ENCODE measurements at regions not wholly inside any gene's neighbourhood (a gene's known extent, or its start where the extent isn't known, plus 50 kb on each side); places are given as distances from the start of the nearest gene placed in this dataset.
A peak's percentile ranks its signal among the peaks of the same experiment; 100 is the strongest.

DNA sequence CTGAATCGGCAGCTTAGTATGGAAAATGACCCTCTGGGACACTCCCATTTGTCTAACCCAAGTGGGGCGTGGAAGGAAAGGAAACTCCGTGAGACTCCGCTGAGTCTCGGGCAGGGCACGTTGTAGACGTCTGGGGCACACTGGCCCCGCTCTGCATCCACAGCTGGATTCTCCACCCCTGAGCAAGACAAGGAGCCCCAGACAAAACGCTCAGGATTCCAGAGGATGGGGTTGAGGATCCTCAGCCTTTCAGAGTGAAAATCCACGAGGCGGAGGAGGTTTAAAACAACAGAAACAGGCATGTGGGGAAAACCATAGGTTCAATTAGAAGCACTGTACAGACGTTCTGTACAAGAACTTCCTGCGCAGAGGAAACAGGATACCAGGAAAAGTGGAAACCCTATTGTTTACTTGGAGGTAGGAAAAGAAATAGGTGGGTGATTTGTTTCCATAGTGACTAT lies 124.9 kb upstream of the ZNF236 start:
- H3K36me3 ChIP-seq = no peaks in the 10 kb centered on the region
- no peak overlapping the region for H3K27ac ChIP-seq
- no peaks in the 10 kb centered on the region for H3K9me3 ChIP-seq
- intact Hi-C loops (cut with DNase I) = no loop called here
- DNase-seq (no peak), ATAC-seq (peak; percentile 33 to 58 (median 54))
- no peaks in the 10 kb centered on the region for H3K27me3 ChIP-seq
- H3K4me3 ChIP-seq = no peak overlapping the region
- H3K4me1 ChIP-seq = no peaks in the 10 kb centered on the region
- TF ChIP-seq, protein P1, sequence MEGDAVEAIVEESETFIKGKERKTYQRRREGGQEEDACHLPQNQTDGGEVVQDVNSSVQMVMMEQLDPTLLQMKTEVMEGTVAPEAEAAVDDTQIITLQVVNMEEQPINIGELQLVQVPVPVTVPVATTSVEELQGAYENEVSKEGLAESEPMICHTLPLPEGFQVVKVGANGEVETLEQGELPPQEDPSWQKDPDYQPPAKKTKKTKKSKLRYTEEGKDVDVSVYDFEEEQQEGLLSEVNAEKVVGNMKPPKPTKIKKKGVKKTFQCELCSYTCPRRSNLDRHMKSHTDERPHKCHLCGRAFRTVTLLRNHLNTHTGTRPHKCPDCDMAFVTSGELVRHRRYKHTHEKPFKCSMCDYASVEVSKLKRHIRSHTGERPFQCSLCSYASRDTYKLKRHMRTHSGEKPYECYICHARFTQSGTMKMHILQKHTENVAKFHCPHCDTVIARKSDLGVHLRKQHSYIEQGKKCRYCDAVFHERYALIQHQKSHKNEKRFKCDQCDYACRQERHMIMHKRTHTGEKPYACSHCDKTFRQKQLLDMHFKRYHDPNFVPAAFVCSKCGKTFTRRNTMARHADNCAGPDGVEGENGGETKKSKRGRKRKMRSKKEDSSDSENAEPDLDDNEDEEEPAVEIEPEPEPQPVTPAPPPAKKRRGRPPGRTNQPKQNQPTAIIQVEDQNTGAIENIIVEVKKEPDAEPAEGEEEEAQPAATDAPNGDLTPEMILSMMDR (IDR thresholded peaks at IDR 0.05) = no peak
- TF ChIP-seq POLR2A (IDR thresholded peaks at IDR 0.05) = no peak
- WGBS (ENCODE audit: insufficient coverage, low coverage, low lambda C conversion rate, missing lambda C conversion rate) = 15% methylated on average over 13 of the region's 13 CpGs

DNA sequence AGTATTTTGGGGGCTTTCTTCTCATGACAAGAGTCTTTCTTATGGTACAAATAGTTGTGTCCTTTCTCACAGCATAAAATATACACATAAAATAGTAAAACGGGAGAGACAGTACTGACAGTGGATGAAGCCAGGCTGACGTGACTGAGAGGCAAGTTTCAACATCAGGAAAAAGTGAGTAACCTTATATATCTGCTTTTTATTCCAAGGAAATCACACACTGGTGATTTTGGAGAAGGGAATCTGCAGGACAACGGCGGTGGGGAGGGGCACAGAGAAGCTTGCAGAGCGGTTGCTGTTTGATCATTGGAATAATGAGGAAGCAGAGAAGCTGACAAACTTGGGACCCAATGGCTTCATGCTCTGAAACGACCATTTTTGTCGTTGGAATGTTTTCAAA lies 130.6 kb upstream of the ZNF236 start:
- no peak for DNase-seq
- TF ChIP-seq, protein P1 (IDR thresholded peaks at IDR 0.05) = no peak
- TF ChIP-seq POLR2A (IDR thresholded peaks at IDR 0.05) = no peak
- no peak for ATAC-seq
- H3K4me1 ChIP-seq = no peaks in the 10 kb centered on the region
- intact Hi-C loops (cut with DNase I) = no loop called here
- no peaks in the 10 kb centered on the region for H3K27me3 ChIP-seq
- no peak overlapping the region for H3K4me3 ChIP-seq
- H3K9me3 ChIP-seq = no peaks in the 10 kb centered on the region
- H3K36me3 ChIP-seq = no peaks in the 10 kb centered on the region
- WGBS (ENCODE audit: insufficient coverage, low coverage, low lambda C conversion rate, missing lambda C conversion rate) = 43% methylated on average over 7 of the region's 7 CpGs
- H3K27ac ChIP-seq = no peak overlapping the region

DNA sequence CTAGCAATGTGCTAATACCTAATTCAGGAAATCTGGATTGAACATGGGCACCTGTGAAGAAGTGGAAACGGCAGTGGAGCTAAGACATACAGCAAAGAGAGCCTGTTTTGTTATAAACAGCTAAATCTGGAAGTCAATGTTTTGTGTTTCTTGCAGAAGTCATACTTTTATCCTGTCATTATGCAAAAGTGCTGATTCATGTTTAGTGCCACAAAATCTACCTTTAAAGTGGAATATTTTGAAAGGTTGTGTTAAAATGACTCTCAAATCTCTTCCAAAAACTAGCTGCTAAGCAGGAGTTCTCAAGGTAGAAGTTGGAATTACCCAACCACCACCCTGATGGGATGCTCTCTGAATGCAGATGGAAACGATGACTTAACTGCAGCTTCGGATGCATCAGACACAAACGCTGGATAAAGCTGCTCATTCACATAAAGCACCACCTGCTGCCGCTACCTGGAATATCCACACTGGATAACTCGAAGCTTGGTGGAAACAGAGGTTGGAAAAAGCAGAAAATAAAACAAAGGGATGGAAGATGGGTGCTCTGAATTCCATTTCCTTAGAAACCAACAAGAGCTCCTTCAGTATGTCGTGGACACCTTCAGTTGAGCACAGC lies 132.6 kb upstream of the ZNF236 start:
- no peaks in the 10 kb centered on the region for H3K9me3 ChIP-seq
- no peak for DNase-seq
- no peaks in the 10 kb centered on the region for H3K36me3 ChIP-seq
- no peak overlapping the region for H3K4me3 ChIP-seq
- H3K4me1 ChIP-seq = no peaks in the 10 kb centered on the region
- ATAC-seq = peak in 1 of 4 donors; percentile 27
- intact Hi-C loops (cut with DNase I) = loop anchor here (5.0 kb wide), 2 partner anchors 287 to 292 kb away; no protein-coding TSS in a partner anchor
- no peak for TF ChIP-seq POLR2A (IDR thresholded peaks at IDR 0.05)
- TF ChIP-seq, protein P1 (IDR thresholded peaks at IDR 0.05) = peak in 1 of 4 donors; percentile 14
- no peaks in the 10 kb centered on the region for H3K27me3 ChIP-seq
- H3K27ac ChIP-seq = no peak overlapping the region
- WGBS (ENCODE audit: insufficient coverage, low coverage, low lambda C conversion rate, missing lambda C conversion rate) = 38% methylated on average over 7 of the region's 7 CpGs

DNA sequence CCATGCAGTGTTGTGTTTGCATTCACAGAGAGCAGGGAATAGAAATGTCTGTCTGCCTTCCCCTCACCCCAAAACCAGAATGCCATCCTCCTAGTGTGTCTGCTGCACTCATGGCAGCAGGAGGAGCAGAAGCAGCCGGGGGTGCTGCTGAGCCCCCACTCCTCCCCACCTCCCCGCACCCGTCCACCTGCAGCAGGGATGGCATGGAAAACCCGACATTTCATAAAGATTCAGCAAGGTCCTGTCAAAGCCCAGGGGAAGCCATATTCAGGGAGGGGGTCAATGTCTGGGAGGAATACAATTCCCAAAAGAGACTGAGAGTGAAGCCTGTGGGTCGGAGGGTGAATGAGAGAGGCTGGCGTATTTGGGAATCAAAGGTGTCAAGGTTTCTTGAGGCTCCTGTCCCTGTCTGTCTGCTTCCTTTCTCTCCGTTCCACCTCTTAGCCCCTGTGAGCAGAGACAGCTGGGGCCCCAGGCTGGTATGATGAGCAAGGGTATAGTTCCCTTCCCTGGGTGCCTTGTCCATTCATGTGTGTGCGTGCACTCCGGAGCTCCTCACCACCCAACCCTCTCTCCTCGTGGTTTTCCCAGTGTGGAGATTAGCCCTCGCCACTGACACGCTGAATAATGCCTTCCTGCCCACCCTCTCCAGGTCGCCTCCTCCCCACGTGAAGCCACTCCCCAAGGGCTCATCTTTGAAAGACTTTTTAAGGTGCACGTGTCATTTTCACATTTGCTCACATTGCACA lies 133.5 kb upstream of the ZNF236 start:
- WGBS (ENCODE audit: insufficient coverage, low coverage, low lambda C conversion rate, missing lambda C conversion rate) = 34% methylated on average over 12 of the region's 15 CpGs
- DNase-seq (no peak), ATAC-seq (no peak)
- no peaks in the 10 kb centered on the region for H3K27me3 ChIP-seq
- no peak overlapping the region for H3K4me3 ChIP-seq
- H3K4me1 ChIP-seq = no peaks in the 10 kb centered on the region
- TF ChIP-seq POLR2A (IDR thresholded peaks at IDR 0.05) = no peak
- TF ChIP-seq, protein P1 (IDR thresholded peaks at IDR 0.05) = no peak
- H3K27ac ChIP-seq = no peak overlapping the region
- H3K9me3 ChIP-seq = no peaks in the 10 kb centered on the region
- intact Hi-C loops (cut with DNase I) = loop anchor here (5.0 kb wide), 2 partner anchors 287 to 292 kb away; no protein-coding TSS in a partner anchor
- H3K36me3 ChIP-seq = no peaks in the 10 kb centered on the region

Data from right lobe of liver (tissue), 6 donors.